ENCODE measurements at regions not wholly inside any gene's neighbourhood (a gene's known extent, or its start where the extent isn't known, plus 50 kb on each side); places are given as distances from the start of the nearest gene placed in this dataset.

GRCh38 chrX:107566604-107567262 is 61.6 kb upstream of the PRPS1 start:
- no peak for TF ChIP-seq POLR2A (IDR thresholded peaks at IDR 0.05)
- TF ChIP-seq CTCF (IDR thresholded peaks at IDR 0.05): no peak
